Bronchial epithelial cell (primary cell): ENCODE measurements at regions not wholly inside any gene's neighbourhood (a gene's known extent, or its start where the extent isn't known, plus 50 kb on each side); places are given as distances from the start of the nearest gene placed in this dataset.

Source experiments
- DNase-seq: peaks from one replicate; pipeline ENCODE4 v3.0.0-alpha.2; 2010; ENCODE audit warnings: low read depth
- FAIRE-seq: peaks from 2 replicates; lab custom pipeline; 2011; peaks lifted over from hg19 to GRCh38; lab: Jason Lieb, UNC
- H3K27me3 ChIP-seq: 2 replicates; pipeline ENCODE4 v1.5.1; 2011; ENCODE audit warnings: low read length; ENCODE audit not compliant: control insufficient read depth, insufficient read depth
- H3K36me3 ChIP-seq: 2 replicates; pipeline ENCODE4 v1.5.1; 2011; ENCODE audit warnings: low read length; ENCODE audit not compliant: control insufficient read depth, insufficient read depth
- H3K4me3 ChIP-seq: 2 replicates; pipeline ENCODE4 v1.5.1; 2011; ENCODE audit warnings: mild to moderate bottlenecking, low read depth, low read length, control low read depth
- CTCF ChIP-seq: IDR thresholded peaks from 2 replicates; pipeline ENCODE4 v1.5.1; 2011; ENCODE audit warnings: mild to moderate bottlenecking, moderate library complexity, low read length, control low read depth, inconsistent platforms; ENCODE audit not compliant: insufficient read depth, severe bottlenecking

- Histone ChIP-seq H3K27me3 (no peaks in the 10 kb centered on the region), H3K36me3 (no peaks in the 10 kb centered on the region), H3K4me3 (no peak overlapping the region)
- DNase-seq, result no peak
- FAIRE-seq, result no peak
- no peak for TF ChIP-seq CTCF
Measured at GRCh38 chr11:114984611-114985163, 306.4 kb downstream of the NXPE2 start.

GRCh38 chr11:114986365-114986764, 308.0 kb downstream of the NXPE2 start:
- H3K27me3 ChIP-seq, result no peaks in the 10 kb centered on the region

GRCh38 chr11:114987186-114987760, 308.9 kb downstream of the NXPE2 start:
- H3K4me3 ChIP-seq, result no peak overlapping the region
- TF ChIP-seq CTCF, result no peak
- H3K27me3 ChIP-seq, result no peaks in the 10 kb centered on the region
- no peak for FAIRE-seq
- H3K36me3 ChIP-seq, result no peaks in the 10 kb centered on the region
- peak; percentile 7 for DNase-seq

More at GRCh38 chr11:114986365-114986764, 308.0 kb downstream of the NXPE2 start:
- Histone ChIP-seq H3K4me3 (no peak overlapping the region), H3K36me3 (no peaks in the 10 kb centered on the region)
- no peak for FAIRE-seq
- no peak for TF ChIP-seq CTCF
- DNase-seq, result no peak

GRCh38 chr11:114988644-114989043, 310.3 kb downstream of the NXPE2 start:
- Histone ChIP-seq H3K27me3 (no peaks in the 10 kb centered on the region), H3K4me3 (no peak overlapping the region), H3K36me3 (no peaks in the 10 kb centered on the region)
- no peak for DNase-seq
- no peak for FAIRE-seq
- TF ChIP-seq CTCF, result no peak

- H3K36me3 ChIP-seq, result no peaks in the 10 kb centered on the region
- DNase-seq (no peak), FAIRE-seq (no peak)
- H3K27me3 ChIP-seq, result no peaks in the 10 kb centered on the region
- no peak overlapping the region for H3K4me3 ChIP-seq
- TF ChIP-seq CTCF, result no peak
Measured at GRCh38 chr11:114989536-114989935, 311.2 kb downstream of the NXPE2 start.

GRCh38 chr11:115005663-115006062, 327.3 kb downstream of the NXPE2 start:
- Histone ChIP-seq H3K4me3 (no peak overlapping the region), H3K27me3 (no peaks in the 10 kb centered on the region), H3K36me3 (no peaks in the 10 kb centered on the region)
- DNase-seq, result no peak
- no peak for FAIRE-seq
- no peak for TF ChIP-seq CTCF
